HG03442 (cell line): ENCODE measurements at regions not wholly inside any gene's neighbourhood (a gene's known extent, or its start where the extent isn't known, plus 50 kb on each side); places are given as distances from the start of the nearest gene placed in this dataset.

ENCODE experiments used
- ATAC-seq: cut with Tn5 transposase; IDR thresholded peaks from one replicate; pipeline ENCODE4 v1.9.1; 2021; ENCODE audit warnings: mild to moderate bottlenecking, moderate library complexity; ENCODE audit not compliant: unreplicated experiment

DNA sequence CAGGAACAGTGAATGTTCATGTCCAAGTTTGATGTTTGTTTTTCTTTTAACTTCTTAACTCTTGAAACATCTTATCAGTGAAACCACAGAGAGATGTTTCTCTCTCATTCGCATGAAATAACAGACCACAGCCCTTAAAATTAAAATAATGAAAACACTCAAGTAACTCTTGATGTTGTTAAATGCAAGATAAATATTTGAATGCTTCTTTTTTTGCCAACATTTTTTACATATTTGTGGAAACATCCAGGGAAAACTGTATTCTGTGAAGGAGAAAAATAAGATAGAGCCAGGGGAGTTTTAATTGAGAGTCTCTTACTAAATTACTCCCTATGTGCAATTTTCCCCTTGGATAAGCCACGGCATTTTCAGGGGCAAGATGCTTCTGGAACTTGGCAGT, 361.8 kb upstream of the MGMT start:
- no peak for ATAC-seq

DNA sequence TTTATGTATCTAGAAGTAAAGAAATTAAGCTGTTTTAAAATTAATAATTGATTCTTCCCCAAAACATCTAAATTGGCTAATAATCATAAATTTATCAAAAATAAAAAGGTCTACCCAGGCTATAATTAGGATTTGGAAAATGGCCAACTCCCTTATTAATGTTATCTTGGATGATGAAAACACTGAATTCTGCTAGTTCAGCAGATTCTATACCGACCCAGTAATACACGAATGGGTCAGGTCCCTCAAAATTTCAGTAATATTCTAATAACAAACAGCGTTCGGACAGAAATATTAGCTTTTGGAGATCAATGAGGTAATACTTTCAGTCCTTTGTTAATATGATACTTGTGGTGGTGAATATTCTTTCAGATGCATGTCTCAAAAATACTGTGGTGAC, 360.7 kb upstream of the MGMT start:
- no peak for ATAC-seq

DNA sequence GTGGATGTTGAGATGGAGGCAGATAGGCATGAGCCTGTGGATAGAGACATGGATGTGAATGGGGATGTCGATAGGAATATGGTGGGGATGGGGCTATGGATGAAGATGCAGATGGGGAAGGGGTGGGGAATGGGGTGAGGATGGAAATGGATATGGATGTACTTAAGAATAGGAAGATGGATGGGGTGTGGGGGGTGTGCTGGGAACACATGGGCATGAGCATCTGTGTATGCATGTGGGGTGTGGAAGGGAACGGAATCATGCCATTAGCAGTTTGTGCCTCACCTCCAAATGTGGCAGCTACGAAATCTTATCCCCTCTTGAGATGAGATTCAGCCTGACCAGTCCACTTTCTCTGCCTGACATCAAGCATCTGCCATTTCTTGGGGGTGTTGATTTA, 359.5 kb upstream of the MGMT start:
- ATAC-seq: no peak

DNA sequence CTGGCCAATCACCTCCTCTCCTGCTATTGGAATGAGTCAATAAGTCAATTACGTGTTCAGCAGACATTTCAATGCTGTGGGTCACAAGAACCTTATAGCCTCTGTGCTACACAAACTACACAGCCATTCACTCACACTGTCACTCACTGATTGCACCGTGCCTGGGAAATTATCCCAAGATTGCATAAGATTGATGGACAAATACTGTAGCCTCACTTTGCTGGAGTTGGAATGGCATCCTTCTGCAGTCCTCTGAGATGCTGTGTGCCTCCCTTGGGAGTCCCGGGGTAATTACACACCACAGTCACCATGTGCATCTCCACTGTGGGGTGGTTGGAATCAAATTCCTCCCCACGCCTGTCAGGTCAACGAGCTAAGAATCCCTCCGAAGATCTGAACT, 358.7 kb upstream of the MGMT start:
- ATAC-seq: no peak

DNA sequence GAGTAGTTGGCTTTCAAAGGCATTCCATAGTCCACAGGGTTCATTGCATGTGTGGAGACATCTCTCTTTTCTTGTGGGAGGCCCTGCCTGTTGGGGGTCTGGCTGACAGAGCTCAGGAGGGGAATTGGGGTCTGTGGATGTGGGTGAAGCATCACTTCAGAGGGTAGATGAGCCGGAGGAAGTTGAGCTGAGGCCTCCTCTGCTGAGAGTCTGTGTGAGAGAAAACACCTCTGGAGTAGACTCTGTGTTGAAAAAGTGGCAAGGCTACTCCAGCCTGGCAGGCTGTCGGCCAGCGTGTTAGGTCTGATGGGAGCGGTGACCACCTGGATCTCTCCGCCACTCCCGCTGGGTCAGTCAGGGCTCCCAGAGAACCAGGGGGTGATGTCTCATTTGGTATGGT, 358.0 kb upstream of the MGMT start:
- no peak for ATAC-seq

DNA sequence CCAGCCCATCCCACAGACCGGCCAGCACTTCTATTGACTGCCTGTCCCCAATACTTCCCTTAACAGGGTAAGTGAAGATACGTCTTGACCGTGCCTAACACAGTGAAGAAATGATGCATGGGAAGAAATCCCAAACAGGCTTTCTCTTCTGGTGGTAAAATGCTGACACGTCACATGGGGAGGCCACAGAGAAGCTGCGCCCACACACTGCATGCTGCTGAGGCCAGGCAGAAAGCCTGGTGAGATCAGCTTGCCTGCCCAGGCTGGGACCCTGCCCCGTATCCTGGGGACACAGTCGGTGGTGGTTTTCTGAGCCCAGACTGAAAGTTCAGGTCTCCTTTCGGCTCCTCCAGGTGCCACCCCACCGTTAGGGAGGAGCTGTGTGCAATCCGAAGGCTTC, 356.3 kb upstream of the MGMT start:
- ATAC-seq: no peak

DNA sequence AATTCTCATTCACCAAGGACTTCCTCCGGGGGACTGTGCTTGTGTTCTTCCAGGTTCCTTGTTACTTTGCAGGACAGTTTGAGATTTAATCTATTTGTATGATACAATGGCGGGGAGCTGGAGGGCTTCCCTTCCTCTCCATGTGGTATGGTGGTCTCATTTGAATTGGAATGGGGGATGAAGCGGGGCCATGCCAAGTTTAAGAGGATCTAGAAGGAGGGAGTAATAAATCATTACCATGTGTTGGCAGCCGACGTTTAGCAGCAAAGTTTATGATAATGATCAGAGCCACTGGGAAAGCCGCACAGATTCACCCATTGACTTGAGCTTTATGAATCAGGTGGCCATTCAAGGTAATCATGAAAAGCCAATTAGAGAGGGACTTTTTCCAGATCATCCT, 355.1 kb upstream of the MGMT start:
- no peak for ATAC-seq

DNA sequence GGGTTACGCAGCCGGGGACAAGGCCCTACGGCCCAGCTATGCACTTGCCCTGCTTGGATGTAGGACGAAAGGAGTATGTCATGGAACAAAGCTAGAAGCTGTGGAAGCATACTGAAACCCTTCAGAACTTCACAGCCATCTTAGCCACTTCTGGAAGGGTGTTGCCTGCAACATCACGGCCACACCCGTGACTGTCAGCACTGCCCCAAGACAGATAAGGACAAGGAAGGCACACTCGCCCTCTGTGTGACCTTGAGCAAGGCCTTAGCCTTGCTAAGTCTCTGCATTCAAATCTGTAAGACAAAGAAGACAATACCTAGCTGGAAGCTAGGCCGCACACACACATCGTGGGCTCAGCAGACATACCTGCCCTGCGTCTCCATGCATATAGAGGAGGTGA, 352.5 kb upstream of the MGMT start:
- ATAC-seq: no peak

DNA sequence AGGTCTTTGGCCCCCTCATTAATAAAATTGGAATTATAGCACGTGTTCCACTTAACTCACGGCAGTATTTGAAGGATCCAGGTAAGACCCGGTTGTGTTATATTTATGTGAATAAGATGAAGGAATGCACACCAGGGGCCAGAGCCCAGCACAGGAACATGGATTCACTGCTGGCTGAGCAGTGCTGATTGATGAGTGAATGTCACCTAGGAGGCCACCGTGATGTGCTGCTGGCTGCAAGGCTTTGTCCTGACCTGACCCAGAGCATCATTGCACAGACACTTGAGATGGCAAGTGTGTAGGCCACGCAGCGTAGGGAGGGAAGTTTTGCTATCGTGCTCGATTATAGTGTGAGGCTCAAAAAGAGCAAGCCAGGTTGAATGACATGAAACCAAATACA, 350.7 kb upstream of the MGMT start:
- no peak for ATAC-seq

DNA sequence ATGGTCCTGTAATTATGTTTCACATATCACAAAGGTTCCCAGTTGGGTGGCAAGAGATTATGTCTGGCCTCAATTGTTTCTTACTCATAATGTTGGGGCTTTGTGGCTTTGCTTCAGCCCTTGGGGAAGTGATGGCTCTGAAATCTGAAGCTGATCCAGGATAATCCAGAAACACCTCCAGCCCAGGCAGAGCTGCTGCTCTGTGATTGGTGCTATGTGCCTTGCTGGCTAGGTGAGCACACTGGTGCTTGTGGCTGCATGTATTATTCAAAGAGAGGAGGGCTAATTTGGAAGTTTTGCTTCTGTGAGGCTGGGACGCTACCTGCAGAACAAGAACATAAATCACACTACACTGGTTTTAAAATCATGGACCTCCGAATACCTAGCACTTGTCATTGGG, 346.6 kb upstream of the MGMT start:
- no peak for ATAC-seq

DNA sequence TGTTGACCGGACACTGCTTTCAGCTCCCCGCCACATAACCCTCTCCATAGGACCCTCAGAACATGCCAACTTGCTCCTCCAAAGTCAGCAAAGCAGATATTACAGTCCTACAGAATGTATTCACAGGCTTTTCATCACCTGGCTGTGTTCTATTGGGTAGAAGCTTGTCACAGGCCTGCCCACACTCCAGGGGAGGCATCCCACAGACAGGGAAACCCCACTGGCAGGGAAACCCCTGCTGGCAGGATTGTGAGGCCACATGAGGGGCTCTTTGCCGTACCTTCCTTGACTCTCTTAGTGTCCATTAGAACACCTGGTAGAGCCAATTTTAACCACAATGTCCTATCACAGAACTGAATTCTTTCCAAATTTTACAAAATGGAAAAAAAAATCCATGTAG, 344.2 kb upstream of the MGMT start:
- no peak for ATAC-seq

DNA sequence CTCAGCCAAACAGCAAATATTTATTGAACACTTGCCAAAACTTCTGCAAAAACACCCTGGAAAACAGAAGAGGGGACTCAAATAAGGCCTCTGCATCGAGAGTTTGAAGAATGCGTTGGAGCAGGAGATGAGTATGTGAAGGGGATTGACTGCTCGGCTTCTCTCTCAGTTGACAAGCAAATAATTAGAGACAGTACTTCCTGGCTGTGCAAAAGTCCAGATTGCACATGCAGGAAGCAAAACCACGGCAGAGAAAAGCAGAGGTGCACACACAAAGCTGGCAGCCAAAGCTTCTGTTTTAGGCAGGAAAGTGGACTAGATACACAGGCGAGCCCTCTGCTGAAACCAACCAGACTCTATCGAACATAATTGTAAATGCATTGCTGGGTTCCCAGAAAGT, 343.6 kb upstream of the MGMT start:
- ATAC-seq: no peak

DNA sequence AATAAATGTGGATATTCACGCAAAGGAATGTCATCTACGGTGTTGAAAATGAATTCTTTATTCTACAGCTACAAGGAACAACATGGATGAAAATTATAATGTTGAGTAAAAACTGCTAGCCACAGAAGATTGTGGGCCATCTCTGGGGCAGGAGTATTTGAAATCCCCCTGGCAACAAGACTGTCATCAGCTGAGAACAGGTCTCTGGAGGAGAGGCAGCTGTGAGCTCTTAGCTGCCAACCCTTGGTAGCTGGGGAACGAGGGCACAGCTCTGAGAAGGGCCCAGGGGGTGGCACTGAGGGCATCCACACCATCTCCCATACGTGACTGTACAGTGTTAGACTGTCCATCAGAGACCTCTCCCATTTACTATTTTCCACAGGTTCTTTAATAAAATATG, 340.1 kb upstream of the MGMT start:
- ATAC-seq: no peak

DNA sequence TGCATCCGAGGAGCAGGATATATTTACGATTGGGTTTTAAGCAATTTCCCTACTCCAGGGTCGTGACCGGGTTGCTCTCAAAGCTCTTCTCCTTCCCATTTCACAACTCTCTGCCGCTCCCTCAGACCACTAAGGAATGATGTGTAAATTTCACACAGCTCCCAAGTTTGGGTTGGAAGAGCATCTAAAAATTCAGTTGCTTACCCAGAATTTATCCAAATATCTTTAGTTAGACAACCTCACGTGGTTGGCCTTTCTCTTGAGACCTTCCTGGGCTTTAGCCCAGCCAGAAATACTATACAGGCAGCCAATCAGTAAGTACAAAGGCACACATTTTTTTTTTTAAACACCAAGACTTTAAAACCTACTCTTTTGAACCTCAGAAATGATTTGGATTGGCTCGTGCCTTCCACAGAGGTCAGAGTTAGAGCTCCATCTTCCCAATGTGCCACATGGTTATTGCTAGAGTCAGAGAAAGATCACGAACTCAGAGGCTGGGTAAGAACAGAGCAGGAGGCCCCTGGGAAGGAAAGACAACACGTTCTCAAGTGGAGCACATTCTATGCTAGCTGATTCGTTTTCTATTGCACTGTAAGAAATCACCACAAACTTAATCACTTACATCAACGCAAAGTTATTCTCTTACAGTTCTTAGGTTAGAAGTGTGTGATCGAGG, 335.4 kb upstream of the MGMT start:
- ATAC-seq: no peak

DNA sequence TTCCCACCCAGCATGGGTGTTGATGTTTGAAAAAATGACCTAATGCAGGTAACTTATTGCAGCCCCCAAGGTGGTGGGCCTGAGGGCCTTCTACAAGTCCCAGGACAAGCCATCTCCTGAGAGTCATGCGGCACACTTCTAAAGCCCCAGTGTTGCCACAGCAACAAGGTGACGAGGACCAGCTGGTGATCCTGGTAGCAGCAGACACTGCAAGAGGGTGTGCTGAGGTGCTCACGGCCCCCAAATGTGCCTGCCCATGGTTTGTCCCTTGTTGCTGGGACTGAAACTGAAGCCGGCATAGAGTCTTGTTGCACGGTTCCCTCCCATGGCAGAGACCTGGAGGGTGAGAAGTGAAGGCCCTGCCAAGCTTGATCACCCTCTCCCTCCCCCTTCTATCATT, 333.2 kb upstream of the MGMT start:
- ATAC-seq: no peak

DNA sequence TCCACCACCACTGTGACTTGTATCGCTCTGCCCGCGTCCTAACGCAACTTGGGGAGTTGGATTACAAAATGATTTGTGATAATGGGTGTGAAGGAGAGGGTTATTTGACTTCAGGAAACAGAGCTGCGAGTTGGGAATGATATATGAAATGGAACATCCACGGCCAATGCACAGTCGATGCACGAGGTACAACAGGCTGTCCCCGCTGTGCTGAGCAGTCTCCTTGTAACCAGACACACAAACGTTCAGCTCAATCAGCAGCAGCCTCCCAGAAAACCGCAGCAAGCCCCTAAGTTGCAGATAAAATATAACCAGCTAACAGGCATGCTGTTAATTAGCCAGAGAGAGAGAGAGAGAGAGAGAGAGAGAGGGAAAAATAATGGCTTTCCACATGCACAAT, 332.7 kb upstream of the MGMT start:
- ATAC-seq: no peak

DNA sequence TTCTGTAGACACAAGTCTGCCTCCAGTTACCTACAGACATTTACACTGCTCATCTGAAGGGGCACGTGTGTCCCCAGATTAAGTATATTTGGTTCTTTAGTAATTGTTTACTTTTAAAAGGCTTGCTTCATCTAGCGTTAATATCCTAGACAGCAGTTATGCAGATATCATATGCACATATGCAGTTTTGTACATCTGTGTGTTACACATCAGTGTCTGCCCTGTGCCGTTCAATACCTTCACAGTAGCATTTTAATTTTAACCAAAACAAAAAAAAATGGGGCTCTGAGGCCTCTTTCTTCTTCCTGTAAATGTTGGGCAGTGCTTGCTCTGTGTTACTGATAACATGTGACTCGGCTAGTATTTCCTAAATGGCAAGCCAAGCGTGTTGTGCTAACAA, 331.4 kb upstream of the MGMT start:
- no peak for ATAC-seq

DNA sequence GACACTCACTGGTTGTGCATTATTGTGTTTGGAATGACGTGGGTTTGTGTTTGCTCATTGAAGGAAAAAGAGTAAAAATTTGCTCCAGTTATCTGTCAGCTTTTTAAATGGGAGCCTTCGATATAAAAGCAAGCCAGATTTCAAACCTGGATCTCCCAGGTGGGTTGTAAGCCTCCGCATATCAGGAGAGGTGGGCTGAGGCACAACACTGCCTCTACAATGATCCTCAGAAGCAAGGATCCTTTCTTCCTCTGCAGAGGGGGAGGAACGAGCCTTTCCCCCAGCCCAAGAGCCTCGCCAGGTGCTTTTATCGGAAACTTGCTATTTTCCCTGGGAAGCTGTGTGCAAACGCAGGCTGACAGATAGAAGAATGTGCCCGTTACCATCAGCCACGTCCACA, 331.0 kb upstream of the MGMT start:
- no peak for ATAC-seq

DNA sequence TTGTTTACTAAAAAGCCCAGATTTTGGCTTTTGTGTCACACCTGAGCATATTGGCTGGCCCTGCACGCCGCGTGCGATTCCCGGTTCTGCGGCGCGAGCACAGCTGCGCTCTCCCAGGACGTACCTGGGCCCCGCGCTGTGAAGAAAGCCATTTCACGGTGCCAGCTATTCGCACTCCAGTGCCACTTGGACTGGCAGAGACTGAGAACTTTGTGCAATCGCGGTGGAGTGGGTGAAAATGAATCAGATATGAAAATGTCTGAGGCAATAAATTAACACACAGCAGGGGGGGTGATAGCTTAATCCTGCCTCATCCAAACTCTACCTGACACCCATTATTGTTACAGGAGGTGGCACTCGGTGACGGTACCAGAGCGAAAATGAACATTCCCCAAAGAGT, 330.1 kb upstream of the MGMT start:
- no peak for ATAC-seq

DNA sequence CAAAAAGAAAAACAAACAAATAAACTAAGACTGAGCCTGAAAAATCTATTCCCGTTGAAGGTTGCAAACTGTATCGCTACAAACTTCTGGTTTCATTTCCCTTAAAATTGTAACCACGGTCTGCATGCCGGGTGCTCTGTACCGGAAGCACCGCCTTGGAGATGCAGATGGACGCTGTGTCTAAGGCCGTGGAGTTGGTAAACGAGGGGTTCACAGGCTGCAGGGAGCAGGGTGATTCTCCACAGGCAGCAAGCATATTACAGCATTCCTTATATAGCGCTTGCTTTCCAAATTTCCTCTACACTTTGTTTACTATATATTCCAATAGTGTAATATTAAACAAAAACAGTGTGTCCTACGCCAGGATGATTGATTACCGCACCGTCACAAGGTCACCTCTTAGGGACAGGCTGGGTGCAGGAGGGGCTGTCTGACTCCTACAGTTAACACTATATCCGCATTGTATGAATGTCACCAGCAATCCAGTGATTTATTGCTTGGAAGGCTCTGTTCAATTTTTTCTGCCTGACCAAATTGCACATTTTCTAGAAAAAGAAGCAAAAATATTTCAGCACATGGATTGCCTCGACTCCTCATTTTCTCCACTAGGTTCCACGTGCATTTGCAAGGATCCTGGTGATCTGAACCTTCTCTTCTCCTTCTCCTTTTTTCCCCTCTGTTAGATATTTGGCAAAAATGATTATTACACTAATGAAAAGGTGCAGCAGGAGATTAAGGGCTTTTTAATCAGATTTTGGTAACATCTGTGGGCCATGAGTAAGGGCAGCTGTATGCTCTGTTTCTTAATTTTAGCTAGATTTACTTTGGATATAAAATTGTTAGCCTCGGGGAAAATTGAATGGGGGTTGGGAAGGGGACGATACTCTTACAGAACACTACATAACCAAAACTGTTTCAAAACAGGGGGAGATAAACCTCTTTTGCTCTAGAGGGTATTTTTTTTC, 325.8 kb upstream of the MGMT start:
- no peak for ATAC-seq

DNA sequence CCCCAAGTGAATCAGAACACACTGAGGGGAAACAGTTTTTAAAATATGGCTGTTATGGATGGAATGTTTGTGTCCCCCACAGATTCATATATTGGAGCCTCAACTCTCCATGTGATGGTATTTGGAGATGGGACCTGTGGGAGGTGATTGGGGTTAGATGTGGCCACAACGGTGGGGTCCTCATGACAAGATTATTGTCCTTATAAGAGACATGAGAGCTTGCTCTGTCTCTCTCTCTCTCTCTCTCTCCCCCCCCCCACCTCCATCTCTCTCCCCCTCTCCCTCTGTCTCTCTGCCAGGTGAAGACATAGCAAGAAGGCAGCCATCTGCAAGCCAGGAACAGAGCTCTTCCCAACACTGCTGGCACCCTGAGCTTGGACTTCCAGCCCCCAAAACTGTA, 315.8 kb upstream of the MGMT start:
- no peak for ATAC-seq

DNA sequence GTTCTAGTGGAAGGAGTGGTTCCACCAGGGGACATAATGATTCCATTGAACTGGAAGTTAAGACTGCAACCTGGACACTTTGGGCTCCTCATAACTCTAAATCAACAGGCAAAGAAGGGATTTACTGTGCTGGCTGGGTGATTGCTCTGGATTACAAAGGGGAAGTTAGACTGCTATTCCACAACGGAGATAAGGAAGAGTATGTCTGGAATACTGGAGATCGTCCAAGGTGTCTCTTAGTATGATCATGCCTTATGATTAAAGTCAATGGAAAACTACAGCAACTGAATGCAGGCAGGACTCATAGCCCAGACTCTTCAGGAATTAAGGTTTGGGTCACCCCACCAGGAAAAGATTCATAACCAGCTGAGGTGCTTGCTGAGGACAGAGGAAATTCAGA, 310.6 kb upstream of the MGMT start:
- no peak for ATAC-seq

DNA sequence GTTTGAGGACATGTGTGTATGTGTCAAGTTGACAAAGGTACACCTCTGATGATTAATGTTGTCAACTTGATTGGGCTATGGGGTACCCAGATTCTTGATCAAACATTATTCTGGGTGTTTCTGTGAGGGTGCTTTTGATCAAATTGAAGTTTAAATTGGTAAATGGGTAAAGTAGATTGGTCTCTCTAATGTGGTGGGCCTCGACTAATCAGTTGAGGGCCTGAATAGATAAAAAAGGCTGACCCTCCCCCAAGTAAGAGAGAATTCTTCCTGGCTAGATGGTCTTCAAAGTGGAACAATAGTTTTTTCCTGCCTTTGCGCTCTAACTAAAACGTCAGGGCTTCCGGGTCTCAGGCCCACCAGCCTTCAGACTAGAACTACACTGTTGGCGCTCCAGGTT, 309.9 kb upstream of the MGMT start:
- no peak for ATAC-seq
